HTR-8/SVneo (cell line): ENCODE measurements at regions not wholly inside any gene's neighbourhood (a gene's known extent, or its start where the extent isn't known, plus 50 kb on each side); places are given as distances from the start of the nearest gene placed in this dataset.
"Not testable (repeated sequence)": the region's sequence is repeated elsewhere in the genome, so short reads cannot be mapped to it uniquely, and the experiment has no call there.

ENCODE experiments used
- DNase-seq: peaks from one replicate; pipeline ENCODE4 v3.0.0; 2011; ENCODE audit warnings: low spot score, mixed read lengths; ENCODE audit not compliant: insufficient read length
- FAIRE-seq: peaks from 2 replicates; lab custom pipeline; 2011; peaks lifted over from hg19 to GRCh38; lab: Jason Lieb, UNC

- FAIRE-seq, DNase-seq: not testable (repeated sequence)
Measured at GRCh38 chr4:10388146-10388545, 69.1 kb downstream of the ZNF518B start.

GRCh38 chr4:10385994-10386394, 71.2 kb downstream of the ZNF518B start:
- DNase-seq, result no peak
- no peak for FAIRE-seq

GRCh38 chr4:10384974-10385373, 72.3 kb downstream of the ZNF518B start:
- DNase-seq (no peak), FAIRE-seq (no peak)

GRCh38 chr4:10383417-10383816, 73.8 kb downstream of the ZNF518B start:
- DNase-seq, result no peak
- no peak for FAIRE-seq

- DNase-seq, FAIRE-seq: not testable (repeated sequence)
Measured at GRCh38 chr4:10382171-10382570, 75.1 kb downstream of the ZNF518B start.

- DNase-seq, result no peak
- FAIRE-seq, result no peak
Measured at GRCh38 chr4:10381146-10381545, 76.1 kb downstream of the ZNF518B start.

GRCh38 chr4:10380735-10381134, 76.5 kb downstream of the ZNF518B start:
- DNase-seq (no peak), FAIRE-seq (no peak)

GRCh38 chr4:10371869-10372471, 85.3 kb downstream of the ZNF518B start:
- FAIRE-seq (no peak), DNase-seq (peak; percentile 12)

GRCh38 chr4:10371121-10371520, 86.1 kb downstream of the ZNF518B start:
- FAIRE-seq (no peak), DNase-seq (no peak)

- DNase-seq (no peak), FAIRE-seq (no peak)
Measured at GRCh38 chr4:10369517-10369916, 87.7 kb downstream of the ZNF518B start.

- no peak for FAIRE-seq
- DNase-seq, result no peak
Measured at GRCh38 chr4:10366628-10367027, 90.6 kb downstream of the ZNF518B start.

GRCh38 chr4:10364194-10364593, 93.0 kb downstream of the ZNF518B start:
- FAIRE-seq, result no peak
- no peak for DNase-seq

- no peak for DNase-seq
- FAIRE-seq, result no peak
Measured at GRCh38 chr4:10354746-10355145, 102.5 kb downstream of the ZNF518B start.

GRCh38 chr4:10354225-10354624, 103.0 kb downstream of the ZNF518B start:
- DNase-seq (no peak), FAIRE-seq (no peak)

- DNase-seq, result no peak
- FAIRE-seq, result no peak
Measured at GRCh38 chr4:10353110-10353509, 104.1 kb downstream of the ZNF518B start.

GRCh38 chr4:10348241-10348640, 109.0 kb downstream of the ZNF518B start:
- no peak for FAIRE-seq
- DNase-seq, result no peak

- FAIRE-seq, result no peak
- DNase-seq, result no peak
Measured at GRCh38 chr4:10347815-10348214, 109.4 kb downstream of the ZNF518B start.

GRCh38 chr4:10347281-10347795, 109.9 kb downstream of the ZNF518B start:
- no peak for DNase-seq
- FAIRE-seq, result no peak

GRCh38 chr4:10346023-10346422, 111.2 kb downstream of the ZNF518B start:
- DNase-seq (peak; percentile 21), FAIRE-seq (no peak)

- no peak for DNase-seq
- no peak for FAIRE-seq
Measured at GRCh38 chr4:10345381-10345784, 111.8 kb downstream of the ZNF518B start.

- FAIRE-seq, result no peak
- DNase-seq, result no peak
Measured at GRCh38 chr4:10344824-10345223, 112.4 kb downstream of the ZNF518B start.

GRCh38 chr4:10343656-10344055, 113.6 kb downstream of the ZNF518B start:
- FAIRE-seq, result no peak
- no peak for DNase-seq
